ENCODE measurements at regions not wholly inside any gene's neighbourhood (a gene's known extent, or its start where the extent isn't known, plus 50 kb on each side); places are given as distances from the start of the nearest gene placed in this dataset.

DNA sequence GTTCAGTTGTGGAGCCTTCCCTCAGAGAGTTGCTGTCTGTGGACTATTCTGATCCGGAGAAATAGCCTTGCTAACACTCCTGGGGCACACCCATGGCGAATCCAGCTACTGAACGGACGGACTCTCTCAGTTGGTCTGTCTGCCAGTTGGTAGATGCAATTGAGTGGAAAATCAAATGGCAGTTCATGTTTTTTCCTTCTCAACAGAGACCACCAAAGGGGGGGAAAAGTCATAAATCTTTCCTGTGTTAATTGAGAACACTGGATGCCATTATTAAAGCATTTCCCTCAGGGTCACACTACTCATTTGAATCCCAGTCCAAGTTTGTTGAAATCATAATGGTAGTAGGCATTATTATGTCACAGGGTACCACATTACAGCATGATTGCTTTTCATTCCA is 354.3 kb upstream of the FAR2 start:
- no peaks in the 10 kb centered on the region for H3K9me3 ChIP-seq (ENCODE audit: low read length)
- no peaks in the 10 kb centered on the region for H4K20me1 ChIP-seq (ENCODE audit: insufficient read depth)
- TF ChIP-seq RAD21 (conservative IDR thresholded peaks at IDR 0.05) (no peak), SMC3 (conservative IDR thresholded peaks at IDR 0.05; ENCODE audit: poor library complexity) (no peak), EZH2 (IDR thresholded peaks at IDR 0.05; ENCODE audit: borderline replicate concordance, insufficient read depth, low read length, poor library complexity, severe bottlenecking) (no peak), REST (IDR thresholded peaks at IDR 0.05; ENCODE audit: borderline replicate concordance) (no peak)
- TF ChIP-seq, protein P1, sequence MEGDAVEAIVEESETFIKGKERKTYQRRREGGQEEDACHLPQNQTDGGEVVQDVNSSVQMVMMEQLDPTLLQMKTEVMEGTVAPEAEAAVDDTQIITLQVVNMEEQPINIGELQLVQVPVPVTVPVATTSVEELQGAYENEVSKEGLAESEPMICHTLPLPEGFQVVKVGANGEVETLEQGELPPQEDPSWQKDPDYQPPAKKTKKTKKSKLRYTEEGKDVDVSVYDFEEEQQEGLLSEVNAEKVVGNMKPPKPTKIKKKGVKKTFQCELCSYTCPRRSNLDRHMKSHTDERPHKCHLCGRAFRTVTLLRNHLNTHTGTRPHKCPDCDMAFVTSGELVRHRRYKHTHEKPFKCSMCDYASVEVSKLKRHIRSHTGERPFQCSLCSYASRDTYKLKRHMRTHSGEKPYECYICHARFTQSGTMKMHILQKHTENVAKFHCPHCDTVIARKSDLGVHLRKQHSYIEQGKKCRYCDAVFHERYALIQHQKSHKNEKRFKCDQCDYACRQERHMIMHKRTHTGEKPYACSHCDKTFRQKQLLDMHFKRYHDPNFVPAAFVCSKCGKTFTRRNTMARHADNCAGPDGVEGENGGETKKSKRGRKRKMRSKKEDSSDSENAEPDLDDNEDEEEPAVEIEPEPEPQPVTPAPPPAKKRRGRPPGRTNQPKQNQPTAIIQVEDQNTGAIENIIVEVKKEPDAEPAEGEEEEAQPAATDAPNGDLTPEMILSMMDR (IDR thresholded peaks at IDR 0.05; ENCODE audit: poor library complexity, severe bottlenecking): no peak
- H2AFZ ChIP-seq (ENCODE audit: low read depth, low read length): no peak overlapping the region
- H3K4me3 ChIP-seq (ENCODE audit: low read length): no peak overlapping the region
- no peaks in the 10 kb centered on the region for H3K36me3 ChIP-seq (ENCODE audit: insufficient read depth, low read length)
- no peaks in the 10 kb centered on the region for H3K9me2 ChIP-seq (ENCODE audit: insufficient read depth, low read length)
- no peaks in the 10 kb centered on the region for H3F3A ChIP-seq (ENCODE audit: insufficient read depth, low read length, poor library complexity, severe bottlenecking)
- no peaks in the 10 kb centered on the region for H3K27me3 ChIP-seq (ENCODE audit: insufficient read depth, low read depth, low read length)
- H3K4me2 ChIP-seq (ENCODE audit: low read length): no peak overlapping the region
- no peak overlapping the region for H3K9ac ChIP-seq (ENCODE audit: low read length)
- no peaks in the 10 kb centered on the region for H3K79me2 ChIP-seq (replicated peaks; ENCODE audit: insufficient read depth, low read length)
- no peak overlapping the region for H3K27ac ChIP-seq (ENCODE audit: low read length)

DNA sequence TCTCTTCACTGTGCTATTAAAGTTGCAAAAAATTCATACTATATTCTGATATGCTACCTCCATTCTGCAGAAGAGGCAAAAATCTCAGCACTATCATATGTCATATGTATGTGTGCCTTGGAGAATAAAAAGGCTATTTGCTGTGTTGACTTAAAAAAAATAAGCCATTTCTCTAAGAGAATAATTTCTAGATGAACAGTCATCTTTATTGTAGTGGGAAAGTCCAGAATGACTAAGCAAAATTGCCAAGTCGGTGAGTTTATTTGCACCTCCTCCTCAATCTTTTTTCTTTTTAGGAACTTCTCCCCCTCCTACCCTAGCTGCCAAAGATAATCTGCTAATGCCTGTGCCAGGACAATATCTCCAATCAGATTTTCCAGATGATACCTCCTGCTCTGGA is 353.8 kb upstream of the FAR2 start:
- H3F3A ChIP-seq (ENCODE audit: insufficient read depth, low read length, poor library complexity, severe bottlenecking): no peaks in the 10 kb centered on the region
- H3K79me2 ChIP-seq (replicated peaks; ENCODE audit: insufficient read depth, low read length): no peaks in the 10 kb centered on the region
- no peaks in the 10 kb centered on the region for H3K9me2 ChIP-seq (ENCODE audit: insufficient read depth, low read length)
- H3K4me3 ChIP-seq (ENCODE audit: low read length): no peak overlapping the region
- no peaks in the 10 kb centered on the region for H3K27me3 ChIP-seq (ENCODE audit: insufficient read depth, low read depth, low read length)
- no peaks in the 10 kb centered on the region for H3K9me3 ChIP-seq (ENCODE audit: low read length)
- no peaks in the 10 kb centered on the region for H3K36me3 ChIP-seq (ENCODE audit: insufficient read depth, low read length)
- H3K4me2 ChIP-seq (ENCODE audit: low read length): no peak overlapping the region
- H2AFZ ChIP-seq (ENCODE audit: low read depth, low read length): no peak overlapping the region
- TF ChIP-seq, protein P1 (IDR thresholded peaks at IDR 0.05; ENCODE audit: poor library complexity, severe bottlenecking): no peak
- TF ChIP-seq EP300 (conservative IDR thresholded peaks at IDR 0.05; ENCODE audit: poor library complexity, severe bottlenecking) (no peak), TAF1 (IDR thresholded peaks at IDR 0.05; ENCODE audit: low read depth) (no peak), RAD21 (conservative IDR thresholded peaks at IDR 0.05) (no peak)
- no peaks in the 10 kb centered on the region for H4K20me1 ChIP-seq (ENCODE audit: insufficient read depth)
- H3K9ac ChIP-seq (ENCODE audit: low read length): no peak overlapping the region
- no peak overlapping the region for H3K27ac ChIP-seq (ENCODE audit: low read length)
